Stomach (tissue), 4 donors: ENCODE measurements at regions not wholly inside any gene's neighbourhood (a gene's known extent, or its start where the extent isn't known, plus 50 kb on each side); places are given as distances from the start of the nearest gene placed in this dataset.

Experiments
- POLR2A ChIP-seq, 4 donors: fragments of 450-650 bp; IDR thresholded peaks; one replicate each; pipeline ENCODE4 v1.6.1; 2016; ENCODE audit warnings: antibody characterized with exemption in 4 of 4, control low read depth in 2 of 4, mild to moderate bottlenecking in 1 of 4, moderate library complexity in 1 of 4
- TF ChIP-seq, protein P1 (sequence below), 7 experiments: fragments of 450-650 bp in 4 of 7; fragments of 200-600 bp in 3 of 7; sonication (generic) in 3 of 7; IDR thresholded peaks; one replicate each; pipeline ENCODE4 v1.5.1; 2016 to 2019; ENCODE audit warnings: antibody characterized with exemption in 7 of 7, control low read depth in 2 of 7, mild to moderate bottlenecking in 1 of 7

DNA sequence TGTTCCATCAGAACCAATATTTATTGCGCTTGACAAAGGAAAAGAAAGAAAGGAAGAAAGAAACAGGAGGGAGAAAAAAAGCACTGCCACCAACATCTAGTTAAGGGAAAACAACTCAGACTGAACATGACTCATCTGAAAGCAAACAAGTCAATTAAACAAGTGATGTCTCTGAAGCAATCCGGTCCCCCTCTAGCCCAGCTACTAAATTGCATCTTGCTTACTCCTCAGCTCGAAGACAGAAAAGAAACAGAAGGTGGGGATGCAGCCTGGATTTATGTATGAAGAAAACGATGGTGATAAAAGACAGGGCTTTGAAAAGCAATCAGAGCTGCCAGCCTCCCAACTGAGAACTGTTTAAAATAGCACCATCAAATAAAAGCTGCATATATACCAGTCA, 188.2 kb downstream of the OMA1 start:
- TF ChIP-seq, protein P1, sequence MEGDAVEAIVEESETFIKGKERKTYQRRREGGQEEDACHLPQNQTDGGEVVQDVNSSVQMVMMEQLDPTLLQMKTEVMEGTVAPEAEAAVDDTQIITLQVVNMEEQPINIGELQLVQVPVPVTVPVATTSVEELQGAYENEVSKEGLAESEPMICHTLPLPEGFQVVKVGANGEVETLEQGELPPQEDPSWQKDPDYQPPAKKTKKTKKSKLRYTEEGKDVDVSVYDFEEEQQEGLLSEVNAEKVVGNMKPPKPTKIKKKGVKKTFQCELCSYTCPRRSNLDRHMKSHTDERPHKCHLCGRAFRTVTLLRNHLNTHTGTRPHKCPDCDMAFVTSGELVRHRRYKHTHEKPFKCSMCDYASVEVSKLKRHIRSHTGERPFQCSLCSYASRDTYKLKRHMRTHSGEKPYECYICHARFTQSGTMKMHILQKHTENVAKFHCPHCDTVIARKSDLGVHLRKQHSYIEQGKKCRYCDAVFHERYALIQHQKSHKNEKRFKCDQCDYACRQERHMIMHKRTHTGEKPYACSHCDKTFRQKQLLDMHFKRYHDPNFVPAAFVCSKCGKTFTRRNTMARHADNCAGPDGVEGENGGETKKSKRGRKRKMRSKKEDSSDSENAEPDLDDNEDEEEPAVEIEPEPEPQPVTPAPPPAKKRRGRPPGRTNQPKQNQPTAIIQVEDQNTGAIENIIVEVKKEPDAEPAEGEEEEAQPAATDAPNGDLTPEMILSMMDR (IDR thresholded peaks at IDR 0.05) = no peak
- TF ChIP-seq POLR2A (IDR thresholded peaks at IDR 0.05) = no peak
